HT1080 (cell line): ENCODE measurements at regions not wholly inside any gene's neighbourhood (a gene's known extent, or its start where the extent isn't known, plus 50 kb on each side); places are given as distances from the start of the nearest gene placed in this dataset. TPM values are rescaled to one million over a fixed set of nuclear protein-coding genes. Genes with fewer than 3 reads are reported as not detected.

Source experiments
- DNase-seq: peaks from one replicate; pipeline ENCODE4 v3.0.0-alpha.2; 2015; ENCODE audit warnings: low read depth
- small RNA-seq: library from RNA; depleted of rRNA; stranded (forward); fragments of <200 nt; gene quantifications from one replicate; pipeline ENCODE3, GENCODE V24; 2014

DNA sequence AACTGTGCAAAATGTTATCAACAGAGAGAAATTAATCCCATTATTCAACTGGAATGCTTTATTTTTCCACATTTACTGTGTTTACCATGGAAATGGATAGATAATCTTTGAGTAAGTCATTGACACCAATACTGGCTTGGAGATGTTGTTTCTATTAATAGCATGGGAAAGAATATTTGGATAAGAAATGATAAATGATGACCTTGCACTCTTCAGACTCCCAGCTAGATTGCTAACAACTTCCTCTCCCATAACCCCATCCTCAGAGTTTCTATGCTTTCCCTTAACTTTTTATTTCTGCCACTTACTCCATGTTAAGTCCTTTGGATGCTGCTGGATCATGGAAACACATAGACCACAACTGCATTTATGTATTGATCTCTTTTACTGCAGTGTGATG lies 182.5 kb downstream of the FNDC1 start:
- no peak for DNase-seq

DNA sequence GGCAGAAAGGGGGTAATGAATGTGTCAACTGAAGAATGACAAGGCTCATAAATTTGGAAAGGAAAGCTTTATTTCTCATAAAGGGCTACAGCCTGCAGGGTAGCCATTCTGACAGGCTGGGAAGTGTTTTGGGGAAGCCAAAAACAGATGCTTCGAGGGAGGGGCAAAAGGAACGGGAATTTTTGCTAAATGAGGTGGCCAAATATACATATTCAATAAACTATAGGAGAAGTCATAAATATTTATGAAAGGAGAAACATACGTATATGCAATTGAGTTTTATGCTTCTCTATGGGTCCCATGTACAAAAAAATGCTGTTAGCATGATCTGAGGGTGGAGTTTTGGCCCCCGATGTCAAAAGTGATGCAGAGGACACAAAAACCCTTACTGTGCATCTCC lies 180.7 kb downstream of the FNDC1 start:
- no peak for DNase-seq

DNA sequence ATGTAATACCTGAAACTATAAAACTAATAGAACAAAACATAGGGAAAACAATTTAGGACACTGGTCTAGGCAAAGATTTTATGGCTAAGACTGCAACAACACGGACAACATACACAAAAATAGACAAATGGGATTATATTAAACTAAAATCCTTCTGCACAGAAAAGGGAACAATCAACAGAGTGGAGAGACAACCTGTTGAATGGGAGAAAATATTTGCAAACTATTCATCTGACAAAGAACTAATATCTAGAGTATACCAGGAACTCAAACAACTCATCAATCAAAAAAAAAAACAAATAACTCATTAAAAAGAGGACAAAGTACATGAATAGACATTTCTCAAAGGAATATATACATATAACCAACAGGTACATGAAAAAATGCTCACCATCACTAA lies 174.5 kb downstream of the FNDC1 start:
- no peak for DNase-seq

DNA sequence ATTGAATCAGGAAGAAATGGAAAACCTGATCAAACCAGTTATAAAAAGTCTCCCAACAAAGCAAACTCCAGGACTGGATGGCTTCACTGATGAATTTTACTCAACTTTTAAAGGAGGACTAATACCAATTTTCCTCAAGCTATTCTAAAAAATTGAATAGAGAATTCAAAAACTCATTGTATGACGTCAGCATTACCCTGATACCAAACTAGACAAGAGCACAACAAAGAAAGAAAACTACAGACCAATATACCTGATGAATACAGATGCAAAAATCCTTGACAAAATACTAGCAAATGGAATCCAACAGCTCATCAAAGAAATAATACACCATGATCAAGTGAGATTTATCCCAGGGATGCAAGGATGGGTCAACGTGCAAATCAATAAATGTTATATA lies 172.9 kb downstream of the FNDC1 start:
- DNase-seq: no peak

DNA sequence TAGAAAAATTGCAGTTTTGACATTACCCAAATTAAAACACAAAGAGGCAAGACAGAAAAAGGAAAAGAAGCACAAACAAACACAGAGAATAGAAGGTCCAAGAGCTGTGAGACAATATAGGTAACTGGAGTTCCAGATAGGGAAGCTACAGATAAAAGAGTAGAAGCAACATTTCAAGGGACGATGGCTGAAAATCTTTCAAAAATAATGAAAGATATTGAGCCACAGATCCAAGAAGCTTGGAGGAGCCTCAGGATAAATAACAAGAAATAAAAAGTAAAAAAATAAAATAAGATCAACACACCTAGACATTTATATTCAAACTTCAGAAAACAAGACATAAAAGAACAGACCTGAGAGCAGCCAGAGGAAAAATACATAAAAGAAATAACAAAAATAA lies 164.9 kb downstream of the FNDC1 start:
- DNase-seq: no peak

DNA sequence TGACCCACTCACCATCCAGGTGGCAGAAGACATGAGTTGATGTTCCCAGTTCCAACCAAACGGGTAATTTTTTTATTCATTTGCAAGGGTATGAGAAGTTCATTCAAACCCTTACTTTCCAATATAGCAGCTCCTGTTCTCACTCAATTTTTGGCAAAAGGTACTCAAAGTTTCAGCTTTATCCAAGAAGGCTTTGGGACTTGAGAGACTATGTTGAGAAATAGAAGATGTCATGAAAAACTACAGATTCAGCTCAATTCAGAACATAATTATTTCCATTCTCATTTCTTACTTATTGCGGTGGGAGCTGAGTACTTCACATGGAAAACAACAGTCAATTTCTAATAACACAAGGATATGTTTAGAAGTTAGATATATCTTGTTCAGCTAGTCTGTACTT lies 162.3 kb downstream of the FNDC1 start:
- DNase-seq: no peak

DNA sequence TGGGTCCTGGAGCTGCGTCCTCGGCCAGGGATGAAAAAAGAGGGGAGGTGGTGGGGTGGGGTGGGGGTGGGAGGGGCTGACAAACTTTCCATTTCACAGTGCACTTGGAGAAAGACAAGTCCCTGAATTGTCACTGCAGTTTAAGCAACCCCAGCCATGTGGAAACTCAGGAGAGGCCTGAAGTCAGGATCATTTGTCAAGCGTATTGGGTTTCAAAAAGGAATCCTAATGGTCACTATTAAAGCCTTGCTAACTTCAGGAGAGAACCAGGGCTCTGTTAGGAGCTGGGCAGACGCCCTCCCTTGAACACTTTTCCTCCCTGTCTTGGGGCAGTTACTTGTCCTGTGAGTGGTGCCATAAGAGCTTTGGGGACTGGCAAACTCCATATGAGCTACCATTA lies 159.9 kb downstream of the FNDC1 start:
- DNase-seq: no peak

DNA sequence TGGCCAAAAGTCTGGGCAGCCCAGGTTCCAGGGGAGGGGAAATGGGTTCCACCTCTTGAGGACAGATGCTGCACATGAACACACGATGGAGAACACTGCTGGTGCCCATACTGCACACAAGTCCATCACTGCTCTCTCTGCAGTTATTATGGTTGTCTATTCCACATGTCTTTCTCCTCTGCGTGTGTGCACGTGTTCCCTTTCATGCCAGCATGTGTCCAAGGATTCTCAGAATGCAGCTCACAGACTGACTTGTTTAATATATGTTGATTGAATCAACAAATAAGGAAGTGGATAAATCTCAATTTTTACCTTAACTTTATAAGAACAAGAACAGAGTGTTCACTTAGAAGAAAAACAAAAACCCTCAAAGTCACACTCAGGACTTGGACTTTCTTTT lies 158.9 kb downstream of the FNDC1 start:
- DNase-seq: no peak

DNA sequence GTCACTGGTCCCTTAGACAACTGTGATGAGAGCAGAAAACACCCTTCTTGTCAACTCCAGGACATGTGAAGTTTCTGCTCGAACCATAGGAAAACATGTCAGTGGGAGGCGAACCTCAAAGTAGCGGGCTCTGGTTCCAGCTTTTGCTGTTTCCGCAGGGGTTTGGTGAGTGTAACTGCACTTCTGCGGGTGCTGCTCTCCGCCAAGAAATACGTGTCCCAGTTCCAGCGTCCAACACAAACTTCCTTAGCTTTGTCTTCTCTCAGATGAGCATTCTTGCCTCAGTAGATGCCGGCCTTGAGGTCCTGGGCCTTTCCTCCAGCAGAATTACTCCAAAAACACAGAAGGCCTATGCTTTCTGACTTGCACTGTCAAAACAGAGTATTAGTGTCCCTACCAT lies 156.3 kb downstream of the FNDC1 start:
- no peak for DNase-seq

DNA sequence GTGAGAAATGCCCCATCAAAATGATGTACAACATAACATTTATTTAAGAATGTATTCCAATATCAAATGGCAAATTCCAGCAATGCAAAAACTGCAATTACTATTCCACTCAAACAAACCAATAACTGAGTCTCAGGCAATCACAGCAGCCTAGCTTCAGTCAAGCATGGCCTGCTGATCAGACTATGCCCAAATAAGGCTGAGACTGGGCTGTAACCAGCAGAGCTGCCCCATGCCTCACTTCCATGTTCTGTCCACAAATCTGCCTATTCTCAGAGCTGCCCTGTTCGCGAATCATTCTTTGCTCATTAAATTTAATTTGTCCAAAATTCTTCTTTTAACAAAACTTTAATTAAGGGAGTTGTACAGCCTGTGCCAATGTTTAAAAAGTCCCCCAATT lies 155.4 kb downstream of the FNDC1 start:
- DNase-seq: no peak

Small RNAs in the stretch of these regions (small RNA-seq; reads per million reads assigned to genes)
- not detected for gene AL078604.3
